Neural crest cell (in vitro differentiated cells): ENCODE measurements at regions not wholly inside any gene's neighbourhood (a gene's known extent, or its start where the extent isn't known, plus 50 kb on each side); places are given as distances from the start of the nearest gene placed in this dataset.

Experiments
- DNase-seq: peaks from one replicate; pipeline ENCODE4 v3.0.0; 2021; ENCODE audit warnings: low read depth, mixed read lengths, low spot score
- H3K27ac Mint-ChIP-seq: one replicate; pipeline ENCODE4 v1.8.0; 2021; ENCODE audit warnings: mild to moderate bottlenecking, mixed read lengths; ENCODE audit not compliant: unreplicated experiment
- H3K27me3 Mint-ChIP-seq: 2 replicates; pipeline ENCODE4 v1.8.0; 2021; ENCODE audit warnings: low read depth, mild to moderate bottlenecking, mixed read lengths
- H3K36me3 Mint-ChIP-seq: 2 replicates; pipeline ENCODE4 v1.8.0; 2021; ENCODE audit warnings: low read depth, mild to moderate bottlenecking, mixed read lengths
- H3K4me1 Mint-ChIP-seq: 2 replicates; pipeline ENCODE4 v1.8.0; 2021; ENCODE audit warnings: mixed read lengths
- H3K4me3 Mint-ChIP-seq: one replicate; pipeline ENCODE4 v1.8.0; 2021; ENCODE audit warnings: mild to moderate bottlenecking, mixed read lengths
- H3K9me3 Mint-ChIP-seq: 2 replicates; pipeline ENCODE4 v1.8.0; 2021; ENCODE audit warnings: mixed read lengths
- TF ChIP-seq, protein P1 (sequence below): fragments of 200-600 bp; sonication (generic); conservative IDR thresholded peaks from 2 replicates; pipeline ENCODE4 v1.5.0; 2021; ENCODE audit warnings: antibody characterized with exemption, mild to moderate bottlenecking

DNA sequence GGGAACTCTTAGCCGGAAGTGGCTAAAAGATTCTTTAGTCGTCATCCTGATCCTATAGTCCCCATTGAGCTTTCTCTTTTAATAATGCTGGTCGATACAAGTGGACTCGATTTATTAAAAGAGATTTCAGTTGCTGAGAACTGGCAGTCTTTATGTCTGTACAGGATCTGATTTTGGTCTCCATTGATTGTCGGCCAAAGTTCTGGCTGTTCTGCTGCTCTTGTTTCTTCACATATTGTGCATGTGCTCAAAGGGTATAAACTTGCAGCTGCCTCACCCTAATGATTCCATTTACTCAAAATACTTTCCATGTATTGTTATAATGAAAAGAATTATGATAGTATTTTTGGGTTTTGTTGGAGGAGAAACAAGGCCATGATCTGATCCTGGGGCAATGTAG lies 100.7 kb upstream of the CTTNBP2 start:
- H3K4me3 Mint-ChIP-seq: no peak overlapping the region
- no peak for DNase-seq
- no peak overlapping the region for H3K27ac Mint-ChIP-seq
- H3K4me1 Mint-ChIP-seq: no peaks in the 10 kb centered on the region
- TF ChIP-seq, protein P1, sequence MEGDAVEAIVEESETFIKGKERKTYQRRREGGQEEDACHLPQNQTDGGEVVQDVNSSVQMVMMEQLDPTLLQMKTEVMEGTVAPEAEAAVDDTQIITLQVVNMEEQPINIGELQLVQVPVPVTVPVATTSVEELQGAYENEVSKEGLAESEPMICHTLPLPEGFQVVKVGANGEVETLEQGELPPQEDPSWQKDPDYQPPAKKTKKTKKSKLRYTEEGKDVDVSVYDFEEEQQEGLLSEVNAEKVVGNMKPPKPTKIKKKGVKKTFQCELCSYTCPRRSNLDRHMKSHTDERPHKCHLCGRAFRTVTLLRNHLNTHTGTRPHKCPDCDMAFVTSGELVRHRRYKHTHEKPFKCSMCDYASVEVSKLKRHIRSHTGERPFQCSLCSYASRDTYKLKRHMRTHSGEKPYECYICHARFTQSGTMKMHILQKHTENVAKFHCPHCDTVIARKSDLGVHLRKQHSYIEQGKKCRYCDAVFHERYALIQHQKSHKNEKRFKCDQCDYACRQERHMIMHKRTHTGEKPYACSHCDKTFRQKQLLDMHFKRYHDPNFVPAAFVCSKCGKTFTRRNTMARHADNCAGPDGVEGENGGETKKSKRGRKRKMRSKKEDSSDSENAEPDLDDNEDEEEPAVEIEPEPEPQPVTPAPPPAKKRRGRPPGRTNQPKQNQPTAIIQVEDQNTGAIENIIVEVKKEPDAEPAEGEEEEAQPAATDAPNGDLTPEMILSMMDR: no peak
- H3K27me3 Mint-ChIP-seq: no peaks in the 10 kb centered on the region
- H3K36me3 Mint-ChIP-seq: no peaks in the 10 kb centered on the region
- no peaks in the 10 kb centered on the region for H3K9me3 Mint-ChIP-seq

DNA sequence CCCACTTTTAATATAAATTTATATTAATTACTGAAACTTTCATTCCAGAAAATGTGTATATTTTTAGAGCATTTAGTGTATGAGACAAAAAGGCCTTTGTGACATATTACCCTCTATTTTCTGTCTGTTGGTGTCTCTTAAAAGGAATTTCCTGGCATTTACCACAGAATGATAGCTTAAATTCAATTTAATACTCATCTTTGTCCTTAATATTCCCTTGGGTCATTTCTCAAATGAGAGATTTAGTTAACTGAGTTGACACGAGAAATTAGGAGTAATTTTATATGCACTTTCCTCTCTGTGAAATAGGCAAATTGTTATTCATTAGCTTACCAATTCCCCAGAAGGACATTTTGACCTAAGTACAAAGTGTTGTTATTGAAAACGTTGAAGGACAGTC lies 101.7 kb upstream of the CTTNBP2 start:
- H3K27me3 Mint-ChIP-seq: no peaks in the 10 kb centered on the region
- TF ChIP-seq, protein P1: no peak
- no peaks in the 10 kb centered on the region for H3K4me1 Mint-ChIP-seq

DNA sequence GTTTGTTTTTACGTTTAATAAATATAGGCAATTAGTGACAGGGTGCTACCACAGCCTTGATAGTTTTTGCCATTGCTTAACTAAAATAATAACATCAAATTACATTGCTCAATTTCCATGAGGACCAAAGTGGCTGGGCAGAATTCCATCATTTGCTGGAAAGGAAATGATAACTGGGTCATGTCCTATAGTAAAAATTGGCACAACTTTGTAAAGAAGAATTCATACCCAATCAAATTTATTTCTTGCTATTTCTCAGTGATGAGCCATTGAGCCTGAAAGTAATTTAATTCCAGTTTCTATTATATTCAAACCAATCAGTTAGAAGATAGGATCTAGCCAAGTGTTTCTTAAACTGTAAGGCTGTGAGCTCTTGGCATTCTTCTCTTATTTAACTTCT lies 102.2 kb upstream of the CTTNBP2 start:
- Mint-ChIP-seq H3K27ac (no peak overlapping the region), H3K4me3 (no peak overlapping the region)

More for the DNA sequence above, 101.7 kb upstream of the CTTNBP2 start:
- Mint-ChIP-seq H3K27ac (no peak overlapping the region), H3K4me3 (no peak overlapping the region), H3K9me3 (no peaks in the 10 kb centered on the region), H3K36me3 (no peaks in the 10 kb centered on the region)
- no peak for DNase-seq

DNA sequence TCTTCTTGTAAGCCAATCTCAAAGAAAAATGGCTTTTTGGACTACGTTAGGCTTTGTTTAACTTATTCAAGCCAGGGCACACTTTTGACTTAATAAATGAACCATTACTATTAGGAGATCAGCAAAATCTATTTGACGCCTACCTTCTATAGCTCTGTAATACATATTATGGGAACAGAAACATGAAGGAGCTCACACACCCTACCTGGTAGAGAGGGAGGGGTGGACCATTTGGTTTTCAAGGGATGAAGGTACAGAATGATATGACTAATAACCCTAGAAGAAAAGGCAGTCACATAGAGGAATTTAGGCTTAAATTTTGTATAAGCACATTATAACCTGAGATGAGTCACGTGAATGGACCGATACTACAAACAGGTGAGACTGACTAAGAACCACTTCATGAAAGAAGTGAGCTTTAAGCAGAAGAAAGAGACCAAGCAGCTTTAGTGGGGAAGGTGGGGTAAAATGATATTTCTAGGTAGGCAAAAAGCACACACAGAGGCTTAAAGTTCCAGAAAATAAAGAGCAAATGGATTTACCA lies 106.8 kb upstream of the CTTNBP2 start:
- no peak overlapping the region for H3K27ac Mint-ChIP-seq
- TF ChIP-seq, protein P1: no peak
- H3K9me3 Mint-ChIP-seq: peaks cover 2% of the 10 kb centered on the region
- no peak for DNase-seq
- H3K36me3 Mint-ChIP-seq: peaks cover 3% of the 10 kb centered on the region
- H3K27me3 Mint-ChIP-seq: no peaks in the 10 kb centered on the region
- no peaks in the 10 kb centered on the region for H3K4me1 Mint-ChIP-seq
- H3K4me3 Mint-ChIP-seq: no peak overlapping the region

More for the DNA sequence above, 102.2 kb upstream of the CTTNBP2 start:
- Mint-ChIP-seq H3K36me3 (no peaks in the 10 kb centered on the region), H3K9me3 (no peaks in the 10 kb centered on the region), H3K27me3 (no peaks in the 10 kb centered on the region), H3K4me1 (no peaks in the 10 kb centered on the region)
- no peak for DNase-seq
- TF ChIP-seq, protein P1: no peak

DNA sequence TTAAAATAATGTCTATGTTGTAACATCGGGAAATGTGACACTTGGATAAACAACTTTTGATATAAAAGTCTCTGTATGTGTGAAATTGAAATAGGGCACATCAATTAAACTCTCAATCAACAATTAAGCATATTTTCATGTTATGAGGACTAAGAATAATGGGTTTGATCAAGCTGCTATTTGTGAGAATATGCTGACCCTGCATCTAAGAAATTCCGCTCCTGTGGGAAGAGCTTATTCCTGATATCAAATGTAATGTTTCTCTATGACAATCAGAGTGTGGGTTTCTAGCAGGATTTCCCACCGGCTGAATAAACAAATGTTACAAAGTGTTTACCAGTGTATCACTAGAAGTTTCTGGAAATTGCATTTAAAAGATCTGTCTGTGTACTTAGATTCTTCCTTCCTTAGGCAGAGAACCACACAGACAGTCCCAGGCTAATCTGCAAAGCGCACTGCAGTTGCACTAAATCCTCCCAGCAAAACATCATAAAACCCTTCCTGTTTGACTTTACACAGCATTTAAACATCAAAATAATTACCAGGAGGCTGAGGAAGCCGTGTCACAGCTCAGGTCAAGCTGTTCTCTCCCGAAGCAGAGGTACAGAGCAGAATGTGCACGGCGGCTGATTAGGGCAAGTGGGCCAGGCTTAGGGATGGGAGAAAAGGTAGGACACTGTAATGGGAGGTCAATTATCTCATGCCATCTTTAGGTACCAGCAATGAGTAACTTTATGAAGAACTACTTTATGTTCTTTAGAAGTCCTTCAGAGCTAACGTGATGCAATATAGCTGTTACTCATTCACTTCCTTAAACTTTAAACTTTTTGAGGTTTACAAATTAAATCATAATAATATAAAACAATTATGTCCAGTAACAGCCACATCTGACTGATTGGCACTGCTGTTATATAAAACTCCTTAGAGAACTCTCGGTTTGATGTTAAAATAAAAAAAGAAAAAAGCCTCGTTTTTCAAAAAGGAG lies 109.1 kb upstream of the CTTNBP2 start:
- peaks cover 2% of the 10 kb centered on the region for H3K9me3 Mint-ChIP-seq
- no peak for DNase-seq
- peaks cover 3% of the 10 kb centered on the region for H3K36me3 Mint-ChIP-seq
- no peak overlapping the region for H3K27ac Mint-ChIP-seq
- H3K4me1 Mint-ChIP-seq: no peaks in the 10 kb centered on the region
- TF ChIP-seq, protein P1: no peak
- no peaks in the 10 kb centered on the region for H3K27me3 Mint-ChIP-seq
- no peak overlapping the region for H3K4me3 Mint-ChIP-seq
